ENCODE measurements at regions not wholly inside any gene's neighbourhood (a gene's known extent, or its start where the extent isn't known, plus 50 kb on each side); places are given as distances from the start of the nearest gene placed in this dataset.
"Not testable (repeated sequence)": the region's sequence is repeated elsewhere in the genome, so short reads cannot be mapped to it uniquely, and the experiment has no call there.

DNA sequence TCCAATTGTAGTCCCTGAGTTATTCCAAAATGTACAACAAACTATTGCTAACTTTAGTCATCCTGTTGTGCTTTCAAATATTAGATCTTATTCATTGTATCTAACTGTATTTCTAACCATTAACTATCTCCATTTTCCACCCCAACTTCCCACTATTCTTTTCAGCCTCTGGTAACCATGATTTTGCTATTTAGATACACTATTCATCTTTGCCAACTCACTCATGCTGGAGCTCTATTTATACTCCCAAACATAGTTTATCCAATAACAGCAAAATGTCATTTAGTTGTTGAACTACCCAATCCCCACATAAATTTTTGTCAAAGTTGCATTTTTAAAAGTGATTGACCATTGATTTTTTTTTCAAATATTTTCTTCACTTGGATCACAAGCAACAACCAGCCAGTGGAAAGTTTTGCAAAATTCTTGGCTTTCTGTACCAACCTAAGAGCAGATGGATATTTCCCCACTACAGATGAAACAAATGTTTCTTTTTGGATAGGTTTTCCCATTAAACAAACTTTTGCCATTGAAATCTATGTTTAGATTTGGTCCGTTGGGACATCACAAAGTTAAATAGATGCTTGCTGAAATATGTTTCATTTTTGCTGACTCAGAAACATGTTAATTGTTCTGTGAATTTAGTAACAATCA, 866.0 kb downstream of the LTN1 start:
- 48% methylated on average over 1 of the region's 1 CpG for WGBS
- no peak for DNase-seq (ENCODE audit: low spot score in 2 of 2)
- H3K4me3 ChIP-seq: no peak overlapping the region
- H3K9me3 ChIP-seq: no peaks in the 10 kb centered on the region
- H3K27me3 ChIP-seq: no peaks in the 10 kb centered on the region
- H3K4me1 ChIP-seq: no peaks in the 10 kb centered on the region
- no peaks in the 10 kb centered on the region for H3K36me3 ChIP-seq
- no peak overlapping the region for H3K27ac ChIP-seq
- TF ChIP-seq POLR2AphosphoS5 (IDR thresholded peaks at IDR 0.05): no peak
- TF ChIP-seq, protein P1, sequence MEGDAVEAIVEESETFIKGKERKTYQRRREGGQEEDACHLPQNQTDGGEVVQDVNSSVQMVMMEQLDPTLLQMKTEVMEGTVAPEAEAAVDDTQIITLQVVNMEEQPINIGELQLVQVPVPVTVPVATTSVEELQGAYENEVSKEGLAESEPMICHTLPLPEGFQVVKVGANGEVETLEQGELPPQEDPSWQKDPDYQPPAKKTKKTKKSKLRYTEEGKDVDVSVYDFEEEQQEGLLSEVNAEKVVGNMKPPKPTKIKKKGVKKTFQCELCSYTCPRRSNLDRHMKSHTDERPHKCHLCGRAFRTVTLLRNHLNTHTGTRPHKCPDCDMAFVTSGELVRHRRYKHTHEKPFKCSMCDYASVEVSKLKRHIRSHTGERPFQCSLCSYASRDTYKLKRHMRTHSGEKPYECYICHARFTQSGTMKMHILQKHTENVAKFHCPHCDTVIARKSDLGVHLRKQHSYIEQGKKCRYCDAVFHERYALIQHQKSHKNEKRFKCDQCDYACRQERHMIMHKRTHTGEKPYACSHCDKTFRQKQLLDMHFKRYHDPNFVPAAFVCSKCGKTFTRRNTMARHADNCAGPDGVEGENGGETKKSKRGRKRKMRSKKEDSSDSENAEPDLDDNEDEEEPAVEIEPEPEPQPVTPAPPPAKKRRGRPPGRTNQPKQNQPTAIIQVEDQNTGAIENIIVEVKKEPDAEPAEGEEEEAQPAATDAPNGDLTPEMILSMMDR (IDR thresholded peaks at IDR 0.05): no peak
- TF ChIP-seq EP300 (IDR thresholded peaks at IDR 0.05): no peak
- no peak for TF ChIP-seq POLR2A (IDR thresholded peaks at IDR 0.05)

DNA sequence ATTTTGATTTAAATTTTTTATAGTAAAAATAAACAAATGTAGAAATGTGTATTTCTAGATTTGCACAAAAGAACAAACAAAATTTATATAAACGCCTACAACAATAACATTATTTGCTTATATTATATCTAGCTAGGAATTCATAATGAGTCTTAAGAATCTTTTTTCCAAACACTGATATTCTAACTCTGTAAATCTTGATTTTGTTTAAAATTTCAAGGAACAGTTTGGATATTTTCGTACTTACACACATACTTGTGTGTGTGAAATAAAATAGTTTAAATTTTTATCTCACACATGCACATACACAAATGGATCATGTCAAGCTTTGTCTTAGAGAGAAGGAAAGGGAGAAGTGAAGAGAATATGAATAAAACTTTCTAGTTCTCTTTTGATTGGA, 868.1 kb downstream of the LTN1 start:
- WGBS: 93% methylated on average over 2 of the region's 2 CpGs
- no peak for TF ChIP-seq POLR2AphosphoS5 (IDR thresholded peaks at IDR 0.05)
- no peak for TF ChIP-seq EP300 (IDR thresholded peaks at IDR 0.05)
- TF ChIP-seq, protein P1 (IDR thresholded peaks at IDR 0.05): no peak
- TF ChIP-seq POLR2A (IDR thresholded peaks at IDR 0.05): no peak
- Histone ChIP-seq H3K27me3 (no peaks in the 10 kb centered on the region), H3K27ac (no peak overlapping the region), H3K4me3 (no peak overlapping the region), H3K4me1 (no peaks in the 10 kb centered on the region), H3K9me3 (no peaks in the 10 kb centered on the region), H3K36me3 (no peaks in the 10 kb centered on the region)
- no peak for DNase-seq (ENCODE audit: low spot score in 2 of 2)

DNA sequence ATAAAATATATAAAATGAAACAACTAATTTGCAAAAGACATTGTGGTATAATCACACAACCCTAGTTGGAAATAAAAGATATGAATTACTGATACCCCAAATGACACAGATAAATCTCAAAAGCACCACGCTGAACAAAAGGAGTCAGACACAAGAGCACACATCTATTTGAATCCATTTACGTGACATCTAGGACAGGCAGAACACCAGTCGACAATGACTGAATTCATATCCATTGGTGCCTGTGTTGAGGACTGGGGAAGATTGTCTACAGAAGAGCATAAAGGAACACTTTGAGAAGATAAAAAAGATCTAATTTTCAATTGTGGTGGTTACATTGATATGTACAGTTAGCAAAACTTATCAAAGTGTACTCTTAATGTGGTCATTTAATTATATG, 874.1 kb downstream of the LTN1 start:
- 94% methylated on average over 3 of the region's 3 CpGs for whole genome bisulfite sequencing
- no peaks in the 10 kb centered on the region for H3K4me1 ChIP-seq
- no peak overlapping the region for H3K4me3 ChIP-seq
- no peaks in the 10 kb centered on the region for H3K36me3 ChIP-seq
- H3K27ac ChIP-seq: no peak overlapping the region
- no peaks in the 10 kb centered on the region for H3K27me3 ChIP-seq
- no peak for DNase-seq (ENCODE audit: low spot score in 2 of 2)
- TF ChIP-seq POLR2A (IDR thresholded peaks at IDR 0.05) (no peak), EP300 (IDR thresholded peaks at IDR 0.05) (no peak), POLR2AphosphoS5 (IDR thresholded peaks at IDR 0.05) (no peak)
- TF ChIP-seq, protein P1 (IDR thresholded peaks at IDR 0.05): no peak
- H3K9me3 ChIP-seq: no peaks in the 10 kb centered on the region

DNA sequence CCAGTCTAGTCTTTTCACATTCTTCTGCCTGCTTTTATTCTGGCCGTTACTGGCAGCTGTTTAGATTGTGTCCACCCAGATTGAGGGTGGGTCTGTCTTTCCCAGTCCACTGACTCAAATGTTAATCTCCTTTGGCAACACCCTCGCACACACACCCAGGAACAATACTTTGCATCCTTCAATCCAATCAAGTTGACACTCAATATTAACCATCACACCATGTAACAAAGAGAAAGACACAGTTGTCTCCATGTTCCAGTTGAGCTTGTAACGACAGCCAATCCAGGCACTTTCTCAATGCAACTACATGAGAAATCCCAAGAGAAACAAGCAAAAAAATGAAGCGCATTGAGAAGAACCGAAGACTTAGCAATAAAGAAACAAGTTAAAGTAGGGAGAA, 877.7 kb downstream of the LTN1 start:
- H3K27me3 ChIP-seq; H3K27ac ChIP-seq; H3K36me3 ChIP-seq; H3K9me3 ChIP-seq; DNase-seq (ENCODE audit: low spot score in 2 of 2); H3K4me1 ChIP-seq; H3K4me3 ChIP-seq: not testable (repeated sequence)
- WGBS: 85% methylated on average over 5 of the region's 5 CpGs

DNA sequence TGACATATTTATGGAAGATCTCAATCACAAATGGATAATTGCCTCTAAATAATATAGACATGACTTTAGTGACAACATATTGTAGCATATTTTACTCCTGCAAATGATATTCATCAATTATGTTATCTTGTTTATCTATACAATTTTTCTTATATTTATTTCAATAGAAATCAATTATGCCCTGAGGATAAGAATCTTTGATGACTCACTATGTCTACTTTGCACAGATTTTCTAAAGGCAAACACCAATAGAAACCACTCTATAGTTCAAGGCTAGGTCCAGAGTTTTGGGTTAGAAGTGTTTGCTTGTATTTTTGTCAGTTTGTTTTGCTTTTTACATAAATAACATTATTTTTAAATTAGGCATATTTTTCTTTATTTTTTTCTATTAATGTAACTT, 879.0 kb downstream of the LTN1 start:
- H3K27me3 ChIP-seq: no peaks in the 10 kb centered on the region
- H3K36me3 ChIP-seq: no peaks in the 10 kb centered on the region
- H3K4me1 ChIP-seq: no peaks in the 10 kb centered on the region
- H3K27ac ChIP-seq: no peak overlapping the region
- no peaks in the 10 kb centered on the region for H3K9me3 ChIP-seq
- TF ChIP-seq EP300 (IDR thresholded peaks at IDR 0.05) (no peak), POLR2AphosphoS5 (IDR thresholded peaks at IDR 0.05) (no peak), POLR2A (IDR thresholded peaks at IDR 0.05) (no peak)
- TF ChIP-seq, protein P1 (IDR thresholded peaks at IDR 0.05): no peak
- no peak overlapping the region for H3K4me3 ChIP-seq
- no peak for DNase-seq (ENCODE audit: low spot score in 2 of 2)

DNA sequence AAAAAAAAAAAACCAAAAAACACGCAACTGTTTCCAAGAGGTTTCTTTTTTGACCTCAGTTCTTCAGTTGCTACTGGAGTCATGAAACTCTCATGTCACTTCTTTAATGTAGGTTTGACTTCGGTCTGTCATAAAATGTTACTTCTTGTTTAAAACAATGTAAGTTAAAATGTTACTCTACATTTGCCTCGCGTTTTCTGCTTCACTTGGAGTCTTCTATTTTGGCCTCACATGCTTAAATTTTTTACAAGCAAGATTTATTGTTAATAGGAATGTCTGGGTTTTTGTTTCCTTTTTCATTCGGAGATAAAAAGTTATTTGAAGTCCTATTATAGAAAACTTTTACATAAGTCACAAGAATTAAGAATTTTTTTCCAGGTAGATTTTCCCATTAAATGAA, 880.2 kb downstream of the LTN1 start:
- H3K27ac ChIP-seq: no peak overlapping the region
- 72% methylated on average over 5 of the region's 5 CpGs for WGBS
- H3K27me3 ChIP-seq: no peaks in the 10 kb centered on the region
- DNase-seq (ENCODE audit: low spot score in 2 of 2): no peak
- no peaks in the 10 kb centered on the region for H3K9me3 ChIP-seq
- H3K36me3 ChIP-seq: no peaks in the 10 kb centered on the region
- H3K4me1 ChIP-seq: no peaks in the 10 kb centered on the region
- TF ChIP-seq POLR2A (IDR thresholded peaks at IDR 0.05): no peak
- no peak for TF ChIP-seq POLR2AphosphoS5 (IDR thresholded peaks at IDR 0.05)
- TF ChIP-seq, protein P1 (IDR thresholded peaks at IDR 0.05): no peak
- TF ChIP-seq EP300 (IDR thresholded peaks at IDR 0.05): no peak
- H3K4me3 ChIP-seq: no peak overlapping the region

All from suprapubic skin (tissue), 4 donors.